ENCODE measurements at regions not wholly inside any gene's neighbourhood (a gene's known extent, or its start where the extent isn't known, plus 50 kb on each side); places are given as distances from the start of the nearest gene placed in this dataset.

DNA sequence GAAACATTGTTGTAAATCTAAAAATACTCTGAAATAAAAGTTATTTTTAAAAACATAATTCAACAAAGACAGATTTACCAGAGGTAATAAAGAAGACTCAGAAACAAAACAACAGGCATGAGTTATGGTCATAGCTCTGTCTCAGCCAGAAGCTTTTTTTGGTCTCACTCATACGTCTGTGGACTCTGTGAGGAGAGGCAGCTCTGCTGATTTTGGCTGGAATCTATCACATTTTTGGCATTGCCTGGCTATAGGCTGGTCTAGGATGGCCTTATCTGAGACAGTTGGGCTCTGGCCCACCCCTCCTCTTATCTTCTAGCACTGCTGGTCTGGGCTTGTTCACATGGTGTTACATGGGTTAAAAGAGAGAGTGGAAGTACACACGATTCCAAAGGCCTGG is 514.0 kb upstream of the BTBD3 start (continued):
- TF ChIP-seq, protein P1, sequence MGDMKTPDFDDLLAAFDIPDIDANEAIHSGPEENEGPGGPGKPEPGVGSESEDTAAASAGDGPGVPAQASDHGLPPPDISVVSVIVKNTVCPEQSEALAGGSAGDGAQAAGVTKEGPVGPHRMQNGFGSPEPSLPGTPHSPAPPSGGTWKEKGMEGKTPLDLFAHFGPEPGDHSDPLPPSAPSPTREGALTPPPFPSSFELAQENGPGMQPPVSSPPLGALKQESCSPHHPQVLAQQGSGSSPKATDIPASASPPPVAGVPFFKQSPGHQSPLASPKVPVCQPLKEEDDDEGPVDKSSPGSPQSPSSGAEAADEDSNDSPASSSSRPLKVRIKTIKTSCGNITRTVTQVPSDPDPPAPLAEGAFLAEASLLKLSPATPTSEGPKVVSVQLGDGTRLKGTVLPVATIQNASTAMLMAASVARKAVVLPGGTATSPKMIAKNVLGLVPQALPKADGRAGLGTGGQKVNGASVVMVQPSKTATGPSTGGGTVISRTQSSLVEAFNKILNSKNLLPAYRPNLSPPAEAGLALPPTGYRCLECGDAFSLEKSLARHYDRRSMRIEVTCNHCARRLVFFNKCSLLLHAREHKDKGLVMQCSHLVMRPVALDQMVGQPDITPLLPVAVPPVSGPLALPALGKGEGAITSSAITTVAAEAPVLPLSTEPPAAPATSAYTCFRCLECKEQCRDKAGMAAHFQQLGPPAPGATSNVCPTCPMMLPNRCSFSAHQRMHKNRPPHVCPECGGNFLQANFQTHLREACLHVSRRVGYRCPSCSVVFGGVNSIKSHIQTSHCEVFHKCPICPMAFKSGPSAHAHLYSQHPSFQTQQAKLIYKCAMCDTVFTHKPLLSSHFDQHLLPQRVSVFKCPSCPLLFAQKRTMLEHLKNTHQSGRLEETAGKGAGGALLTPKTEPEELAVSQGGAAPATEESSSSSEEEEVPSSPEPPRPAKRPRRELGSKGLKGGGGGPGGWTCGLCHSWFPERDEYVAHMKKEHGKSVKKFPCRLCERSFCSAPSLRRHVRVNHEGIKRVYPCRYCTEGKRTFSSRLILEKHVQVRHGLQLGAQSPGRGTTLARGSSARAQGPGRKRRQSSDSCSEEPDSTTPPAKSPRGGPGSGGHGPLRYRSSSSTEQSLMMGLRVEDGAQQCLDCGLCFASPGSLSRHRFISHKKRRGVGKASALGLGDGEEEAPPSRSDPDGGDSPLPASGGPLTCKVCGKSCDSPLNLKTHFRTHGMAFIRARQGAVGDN (IDR thresholded peaks at IDR 0.05), result no peak
- TF ChIP-seq YY1 (IDR thresholded peaks at IDR 0.05; ENCODE audit: low read depth, low read length), result no peak
- TF ChIP-seq PAX8 (IDR thresholded peaks at IDR 0.05), result no peak
- no peak for TF ChIP-seq FOXM1 (IDR thresholded peaks at IDR 0.05; ENCODE audit: low read depth, low read length)
- no peak for TF ChIP-seq ETV6 (conservative IDR thresholded peaks at IDR 0.05 in 1 of 2, IDR thresholded peaks at IDR 0.05 in 1 of 2; ENCODE audit: borderline replicate concordance in 1 of 2, low read depth in 1 of 2)
- TF ChIP-seq, protein P2, sequence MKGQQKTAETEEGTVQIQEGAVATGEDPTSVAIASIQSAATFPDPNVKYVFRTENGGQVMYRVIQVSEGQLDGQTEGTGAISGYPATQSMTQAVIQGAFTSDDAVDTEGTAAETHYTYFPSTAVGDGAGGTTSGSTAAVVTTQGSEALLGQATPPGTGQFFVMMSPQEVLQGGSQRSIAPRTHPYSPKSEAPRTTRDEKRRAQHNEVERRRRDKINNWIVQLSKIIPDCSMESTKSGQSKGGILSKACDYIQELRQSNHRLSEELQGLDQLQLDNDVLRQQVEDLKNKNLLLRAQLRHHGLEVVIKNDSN (IDR thresholded peaks at IDR 0.05; ENCODE audit: borderline replicate concordance, extremely low read length, insufficient read depth, low read depth, low read length), result no peak
- TF ChIP-seq SREBF2 (IDR thresholded peaks at IDR 0.05; ENCODE audit: low read length), result no peak
- TF ChIP-seq ASH2L (IDR thresholded peaks at IDR 0.05; ENCODE audit: borderline replicate concordance, low read depth), result no peak
- TF ChIP-seq, protein P3, sequence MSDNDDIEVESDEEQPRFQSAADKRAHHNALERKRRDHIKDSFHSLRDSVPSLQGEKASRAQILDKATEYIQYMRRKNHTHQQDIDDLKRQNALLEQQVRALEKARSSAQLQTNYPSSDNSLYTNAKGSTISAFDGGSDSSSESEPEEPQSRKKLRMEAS (IDR thresholded peaks at IDR 0.05; ENCODE audit: low read depth, low read length), result no peak
- TF ChIP-seq IKZF1 (conservative IDR thresholded peaks at IDR 0.05), result no peak

Data from GM12878 (cell line).